ENCODE measurements at regions not wholly inside any gene's neighbourhood (a gene's known extent, or its start where the extent isn't known, plus 50 kb on each side); places are given as distances from the start of the nearest gene placed in this dataset.

- TF ChIP-seq, protein P1, sequence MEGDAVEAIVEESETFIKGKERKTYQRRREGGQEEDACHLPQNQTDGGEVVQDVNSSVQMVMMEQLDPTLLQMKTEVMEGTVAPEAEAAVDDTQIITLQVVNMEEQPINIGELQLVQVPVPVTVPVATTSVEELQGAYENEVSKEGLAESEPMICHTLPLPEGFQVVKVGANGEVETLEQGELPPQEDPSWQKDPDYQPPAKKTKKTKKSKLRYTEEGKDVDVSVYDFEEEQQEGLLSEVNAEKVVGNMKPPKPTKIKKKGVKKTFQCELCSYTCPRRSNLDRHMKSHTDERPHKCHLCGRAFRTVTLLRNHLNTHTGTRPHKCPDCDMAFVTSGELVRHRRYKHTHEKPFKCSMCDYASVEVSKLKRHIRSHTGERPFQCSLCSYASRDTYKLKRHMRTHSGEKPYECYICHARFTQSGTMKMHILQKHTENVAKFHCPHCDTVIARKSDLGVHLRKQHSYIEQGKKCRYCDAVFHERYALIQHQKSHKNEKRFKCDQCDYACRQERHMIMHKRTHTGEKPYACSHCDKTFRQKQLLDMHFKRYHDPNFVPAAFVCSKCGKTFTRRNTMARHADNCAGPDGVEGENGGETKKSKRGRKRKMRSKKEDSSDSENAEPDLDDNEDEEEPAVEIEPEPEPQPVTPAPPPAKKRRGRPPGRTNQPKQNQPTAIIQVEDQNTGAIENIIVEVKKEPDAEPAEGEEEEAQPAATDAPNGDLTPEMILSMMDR (IDR thresholded peaks at IDR 0.05), result no peak
- TF ChIP-seq POLR2AphosphoS5 (IDR thresholded peaks at IDR 0.05), result no peak
- no peak for TF ChIP-seq POLR2A (IDR thresholded peaks at IDR 0.05)
Observed at GRCh38 chr12:84161296-84161695, 751.3 kb downstream of the SLC6A15 start.
